HepG2 (cell line): ENCODE measurements at regions not wholly inside any gene's neighbourhood (a gene's known extent, or its start where the extent isn't known, plus 50 kb on each side); places are given as distances from the start of the nearest gene placed in this dataset.

Source experiments
- ATAC-seq: fragments of 200-7000 bp; cut with Tn5 transposase; 3 replicates; pipeline ENCODE4 v1.9.1; 2020; ENCODE audit warnings: mild to moderate bottlenecking, moderate library complexity
- BruUV-seq: library from RNA; stranded (reverse); fragments of 400-500 nt; replicated peaks from 2 replicates; lab custom pipeline; 2021; lab: Mats Ljungman, UMichigan
- CTCF ChIA-PET: fragments of 300-600 bp; formaldehyde crosslinking; extraction: SDS; loops from one replicate; lab custom pipeline; 2021; ENCODE audit warnings: low total read pairs, inconsistent platforms, low intra/inter-chr PET ratio; lab: Yijun Ruan, JAX
- POLR2A ChIA-PET: fragments of 350-600 bp; sonication (Branson Sonifier 250); formaldehyde crosslinking; loops from one replicate; lab custom pipeline; 2020; ENCODE audit warnings: antibody characterized with exemption, inconsistent platforms; lab: Yijun Ruan, JAX
- DNase-seq: peaks from one replicate; pipeline ENCODE4 v3.0.0-alpha.2; 2015; ENCODE audit warnings: low spot score
- FAIRE-seq: peaks from 3 replicates; lab custom pipeline; 2011; peaks lifted over from hg19 to GRCh38; lab: Jason Lieb, UNC
- H2AFZ ChIP-seq: one replicate; pipeline ENCODE4 v1.6.1; 2011; ENCODE audit warnings: low read length, inconsistent platforms
- H3K27ac ChIP-seq: fragments of 300-600 bp; 3 replicates; pipeline ENCODE4 v1.8.0; 2011; ENCODE audit warnings: mixed run types, mild to moderate bottlenecking, mixed read lengths, low read length, inconsistent platforms; ENCODE audit not compliant: insufficient read depth; ENCODE audit errors: extremely low read length
- H3K27me3 ChIP-seq, 2 experiments: fragments of 200-600 bp in 1 of 2; 2 replicates in 1 of 2; 3 replicates in 1 of 2; pipeline versions ENCODE4 v1.6.0 to v1.8.0; 2011; ENCODE audit warnings: low read length in 2 of 2, mild to moderate bottlenecking in 2 of 2, moderate library complexity in 2 of 2, inconsistent platforms in 1 of 2; ENCODE audit not compliant: insufficient read depth in 2 of 2, control insufficient read depth in 1 of 2
- H3K36me3 ChIP-seq, 2 experiments: fragments of 200-600 bp in 1 of 2; replicated peaks in 1 of 2; 2 replicates in 1 of 2; 3 replicates in 1 of 2; pipeline versions ENCODE4 v1.5.1 to v1.8.0; 2011; ENCODE audit warnings: low read length in 2 of 2, inconsistent platforms in 1 of 2; ENCODE audit not compliant: insufficient read depth in 2 of 2, control insufficient read depth in 1 of 2
- H3K4me1 ChIP-seq: 2 replicates; pipeline ENCODE4 v1.5.1; 2012; ENCODE audit warnings: low read length, inconsistent platforms; ENCODE audit not compliant: insufficient read depth
- H3K4me2 ChIP-seq: 2 replicates; pipeline ENCODE4 v1.6.0; 2011; ENCODE audit warnings: low read depth, low read length, inconsistent platforms
- H3K4me3 ChIP-seq, 3 experiments: fragments of 200-600 bp in 1 of 3; sonication (generic), shearing (Covaris generic) in 1 of 3; replicated peaks in 1 of 3; 2 replicates each; pipeline ENCODE4 v1.5.1; 2011 to 2016; ENCODE audit warnings: low read length in 3 of 3, inconsistent platforms in 2 of 3, low read depth in 2 of 3, mild to moderate bottlenecking in 2 of 3, control low read depth in 1 of 3, mixed read lengths in 1 of 3; ENCODE audit not compliant: insufficient read depth in 1 of 3
- H3K79me2 ChIP-seq: one replicate; pipeline ENCODE4 v1.6.1; 2011; ENCODE audit warnings: low read length, inconsistent platforms; ENCODE audit not compliant: insufficient read depth
- H3K9ac ChIP-seq: 2 replicates; pipeline ENCODE4 v1.6.0; 2011; ENCODE audit warnings: mild to moderate bottlenecking, low read depth, low read length, inconsistent platforms; ENCODE audit not compliant: insufficient read depth
- H3K9me3 ChIP-seq: 2 replicates; pipeline ENCODE4 v1.5.1; 2012; ENCODE audit warnings: mild to moderate bottlenecking, low read length
- H4K20me1 ChIP-seq: 2 replicates; pipeline ENCODE4 v1.6.0; 2011; ENCODE audit warnings: inconsistent platforms, mild to moderate bottlenecking, low read length, moderate library complexity; ENCODE audit not compliant: insufficient read depth
- AGO2 ChIP-seq: fragments of 200-400 bp; formaldehyde crosslinking; optimal IDR thresholded peaks from 2 replicates; pipeline ENCODE3; 2017; ENCODE audit warnings: mild to moderate bottlenecking, low read depth, low read length, moderate library complexity
- ATF6 ChIP-seq: sonication (generic); formaldehyde crosslinking; conservative IDR thresholded peaks from 2 replicates; pipeline ENCODE4 v1.4.0; 2020; ENCODE audit warnings: missing genetic modification reagents
- FIP1L1 ChIP-seq: fragments of 200-400 bp; formaldehyde crosslinking; IDR thresholded peaks from 2 replicates; pipeline ENCODE4 v1.6.1; 2018; ENCODE audit warnings: low read depth, mild to moderate bottlenecking, low read length, moderate library complexity, borderline replicate concordance; ENCODE audit not compliant: insufficient read depth
- HOXD1 ChIP-seq: sonication (generic); formaldehyde crosslinking; IDR thresholded peaks from 2 replicates; pipeline ENCODE4 v1.5.0; 2020; ENCODE audit warnings: missing genetic modification reagents
- KDM5A ChIP-seq: fragments of 200-600 bp; sonication (generic); IDR thresholded peaks from 2 replicates; pipeline ENCODE4 v1.7.0; 2018; ENCODE audit warnings: antibody characterized with exemption, mild to moderate bottlenecking, low read length, borderline replicate concordance
- KLF6 ChIP-seq: IDR thresholded peaks from 2 replicates; pipeline ENCODE4 v1.8.0; 2016; ENCODE audit warnings: missing biosample characterization, missing genetic modification reagents
- PAWR ChIP-seq: sonication (generic); formaldehyde crosslinking; IDR thresholded peaks from 2 replicates; pipeline ENCODE4 v1.4.0; 2020; ENCODE audit warnings: missing genetic modification reagents, mild to moderate bottlenecking, borderline replicate concordance
- SCMH1 ChIP-seq: sonication (generic); formaldehyde crosslinking; IDR thresholded peaks from 2 replicates; pipeline ENCODE4 v1.9.0; 2021; ENCODE audit warnings: missing genetic modification reagents, mild to moderate bottlenecking, borderline replicate concordance
- SRSF9 ChIP-seq: fragments of 200-400 bp; formaldehyde crosslinking; IDR thresholded peaks from 2 replicates; pipeline ENCODE4 v1.6.1; 2018; ENCODE audit warnings: borderline replicate concordance, mild to moderate bottlenecking, low read depth, low read length; ENCODE audit not compliant: insufficient read depth, poor library complexity, severe bottlenecking
- TFE3 ChIP-seq: IDR thresholded peaks from 2 replicates; pipeline ENCODE4 v1.6.1; 2016
- YEATS4 ChIP-seq: sonication (generic); formaldehyde crosslinking; IDR thresholded peaks from 2 replicates; pipeline ENCODE4 v1.4.0; 2020; ENCODE audit warnings: missing genetic modification reagents, borderline replicate concordance
- ZBTB43 ChIP-seq: sonication (generic); formaldehyde crosslinking; conservative IDR thresholded peaks from 2 replicates; pipeline ENCODE4 v1.4.0; 2020; ENCODE audit warnings: missing genetic modification reagents
- ZNF350 ChIP-seq: sonication (generic); formaldehyde crosslinking; IDR thresholded peaks from 2 replicates; pipeline ENCODE4 v1.4.0; 2020; ENCODE audit warnings: mild to moderate bottlenecking, low read depth, missing genetic modification reagents, borderline replicate concordance
- ZNF557 ChIP-seq: sonication (generic); formaldehyde crosslinking; IDR thresholded peaks from 2 replicates; pipeline ENCODE4 v1.4.0; 2020; ENCODE audit warnings: missing genetic modification reagents
- ZNF839 ChIP-seq: sonication (generic); formaldehyde crosslinking; IDR thresholded peaks from 2 replicates; pipeline ENCODE4 v1.4.0; 2020; ENCODE audit warnings: missing genetic modification reagents, mild to moderate bottlenecking, borderline replicate concordance
- ZSCAN31 ChIP-seq: sonication (generic); formaldehyde crosslinking; IDR thresholded peaks from 2 replicates; pipeline ENCODE4 v1.5.0; 2020; ENCODE audit warnings: low read depth, mild to moderate bottlenecking, missing genetic modification reagents
- WGBS: methylation state at CpG from one replicate; pipeline ENCODE4 v1.1.6; 2017; ENCODE audit warnings: low lambda C conversion rate; 5-methylcytosine and 5-hydroxymethylcytosine counted together
- in situ Hi-C: cut with HindIII; loops from 2 replicates; pipeline ENCODE4 v1.10.0; 2017; ENCODE audit warnings: low pct_unique_long_range_greater_than_20kb; ENCODE audit not compliant: extremely low pct_ligation_motif_present
- intact Hi-C: fragments of 100-400 bp; cut with micrococcal nuclease; formaldehyde crosslinking; loops from one replicate; pipeline ENCODE4 v1.10.0; 2022; ENCODE audit not compliant: unreplicated experiment
- TF ChIP-seq, protein P1 (sequence below), 2 experiments: fragments of 450-650 bp in 1 of 2; sonication (generic) in 1 of 2; formaldehyde crosslinking; IDR thresholded peaks; 2 replicates each; pipeline versions ENCODE4 v1.5.0 to v1.8.0; 2020 to 2022; ENCODE audit warnings: mild to moderate bottlenecking in 1 of 2, missing genetic modification reagents in 1 of 2
- TF ChIP-seq, protein P2 (sequence below): sonication (generic); formaldehyde crosslinking; IDR thresholded peaks from 2 replicates; pipeline ENCODE4 v1.8.1; 2023; ENCODE audit warnings: mild to moderate bottlenecking, moderate library complexity, missing genetic modification reagents

DNA sequence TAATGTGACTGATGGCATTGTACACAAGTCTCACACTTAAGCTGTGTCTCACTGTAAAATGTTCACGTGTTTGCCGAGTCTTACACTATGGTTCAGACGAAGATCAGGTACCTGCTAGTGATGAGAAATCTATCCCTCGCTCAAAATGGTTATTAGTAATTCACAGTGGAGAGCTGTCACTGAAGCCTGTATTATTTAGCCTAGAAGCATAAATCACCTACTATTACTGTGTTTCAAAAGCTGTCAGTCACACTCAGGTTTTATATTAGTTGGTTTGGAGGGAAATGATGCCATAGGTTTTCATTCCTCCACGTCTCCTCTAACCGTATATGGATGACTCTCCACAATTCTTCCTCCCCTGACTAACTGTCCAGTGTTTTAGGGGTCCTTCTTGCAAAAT lies 292.4 kb upstream of the ZEB2 start:
- Histone ChIP-seq H3K9ac (no peak overlapping the region), H3K4me1 (no peaks in the 10 kb centered on the region), H3K4me3 (no peak overlapping the region), H3K36me3 (no peaks in the 10 kb centered on the region), H3K4me2 (no peak overlapping the region), H3K27ac (no peak overlapping the region), H3K9me3 (no peaks in the 10 kb centered on the region), H3K27me3 (no peaks in the 10 kb centered on the region; a peak in 1 of 5 replicates), H4K20me1 (no peaks in the 10 kb centered on the region), H2AFZ (no peak overlapping the region), H3K79me2 (no peaks in the 10 kb centered on the region)
- ChIA-PET POLR2A (no interaction called here), CTCF (no interaction called here)
- DNase-seq (no peak), FAIRE-seq (no peak), ATAC-seq (no peak)
- no TSS peak for BruUV-seq
- intact Hi-C loops, result no loop called here
- TF ChIP-seq ZNF839 (CRISPR knock-in tag), result no peak
- TF ChIP-seq, protein P1, sequence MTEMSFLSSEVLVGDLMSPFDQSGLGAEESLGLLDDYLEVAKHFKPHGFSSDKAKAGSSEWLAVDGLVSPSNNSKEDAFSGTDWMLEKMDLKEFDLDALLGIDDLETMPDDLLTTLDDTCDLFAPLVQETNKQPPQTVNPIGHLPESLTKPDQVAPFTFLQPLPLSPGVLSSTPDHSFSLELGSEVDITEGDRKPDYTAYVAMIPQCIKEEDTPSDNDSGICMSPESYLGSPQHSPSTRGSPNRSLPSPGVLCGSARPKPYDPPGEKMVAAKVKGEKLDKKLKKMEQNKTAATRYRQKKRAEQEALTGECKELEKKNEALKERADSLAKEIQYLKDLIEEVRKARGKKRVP (CRISPR knock-in tag; IDR thresholded peaks at IDR 0.05), result no peak
- TF ChIP-seq KDM5A, result no peak
- no peak for TF ChIP-seq ZNF350 (CRISPR knock-in tag)
- no peak for TF ChIP-seq KLF6
- TF ChIP-seq, protein P2, sequence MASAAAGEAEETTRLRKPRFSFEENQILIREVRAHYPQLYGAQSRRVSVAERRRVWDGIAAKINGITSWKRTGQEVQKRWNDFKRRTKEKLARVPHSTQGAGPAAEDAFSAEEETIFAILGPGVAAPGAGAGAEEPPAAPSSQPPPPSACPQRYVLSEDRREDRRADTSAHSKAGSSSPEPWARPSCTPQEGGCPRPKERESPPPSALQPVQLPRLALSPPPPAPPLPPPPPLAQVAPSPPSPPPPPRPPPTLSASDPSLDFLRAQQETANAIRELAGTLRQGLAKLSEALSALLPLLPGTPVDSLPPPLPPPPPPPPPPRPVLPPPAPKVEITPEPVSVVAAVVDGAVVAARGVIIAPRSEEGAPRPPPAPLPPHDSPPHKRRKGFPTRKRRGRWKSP (CRISPR knock-in tag), result no peak
- TF ChIP-seq AGO2, result no peak
- TF ChIP-seq SCMH1 (CRISPR knock-in tag), result no peak
- no peak for TF ChIP-seq YEATS4 (CRISPR knock-in tag)
- no peak for TF ChIP-seq ATF6 (CRISPR knock-in tag)
- no peak for TF ChIP-seq FIP1L1
- no peak for TF ChIP-seq HOXD1 (CRISPR knock-in tag)
- no peak for TF ChIP-seq ZNF557 (CRISPR knock-in tag)
- no peak for TF ChIP-seq TFE3 (CRISPR knock-in tag)
- TF ChIP-seq ZSCAN31 (CRISPR knock-in tag), result no peak
- no peak for TF ChIP-seq PAWR (CRISPR knock-in tag)
- TF ChIP-seq SRSF9, result no peak
- no peak for TF ChIP-seq ZBTB43 (CRISPR knock-in tag)
- 13% methylated on average over 6 of the region's 6 CpGs for WGBS
- in situ Hi-C loops, result no loop called here
